ENCODE measurements at regions not wholly inside any gene's neighbourhood (a gene's known extent, or its start where the extent isn't known, plus 50 kb on each side); places are given as distances from the start of the nearest gene placed in this dataset.

- Mint-ChIP-seq H3K36me3 (ENCODE audit: low read depth) (no peaks in the 10 kb centered on the region), H3K4me1 (no peaks in the 10 kb centered on the region), H3K27ac (no peak overlapping the region), H3K27me3 (ENCODE audit: insufficient read depth) (no peaks in the 10 kb centered on the region), H3K4me3 (no peak overlapping the region), H3K9me3 (no peaks in the 10 kb centered on the region)
- no peaks in the 10 kb centered on the region for H3K9me3 ChIP-seq (ENCODE audit: control insufficient read depth, low read length)
- no peaks in the 10 kb centered on the region for H3K27me3 ChIP-seq (ENCODE audit: control insufficient read depth, insufficient read depth, low read length, poor library complexity, severe bottlenecking)
- WGBS, 2 experiments (ENCODE audit: insufficient coverage in 1 of 2, insufficient read length in 1 of 2), result 88 to 94% methylated on average over 16 to 26 of the region's 26 CpGs
- H3K4me3 ChIP-seq (ENCODE audit: low read length), result no peak overlapping the region
- no peak overlapping the region for H3K9ac ChIP-seq (ENCODE audit: extremely low read depth, low read length, poor library complexity, severe bottlenecking)
- no peaks in the 10 kb centered on the region for H3K4me1 ChIP-seq (ENCODE audit: control insufficient read depth, insufficient read depth, low read length)
- no peaks in the 10 kb centered on the region for H3K36me3 ChIP-seq (ENCODE audit: control insufficient read depth, insufficient read depth, low read length)
- H3K27ac ChIP-seq (ENCODE audit: low read depth, low read length), result no peak overlapping the region
- peak; percentile 39 for TF ChIP-seq CTCF (conservative IDR thresholded peaks at IDR 0.05)
- peak; percentile 61 for DNase-seq
Measured at GRCh38 chr14:98162856-98163805, 1108.9 kb downstream of the BCL11B start.

DNA sequence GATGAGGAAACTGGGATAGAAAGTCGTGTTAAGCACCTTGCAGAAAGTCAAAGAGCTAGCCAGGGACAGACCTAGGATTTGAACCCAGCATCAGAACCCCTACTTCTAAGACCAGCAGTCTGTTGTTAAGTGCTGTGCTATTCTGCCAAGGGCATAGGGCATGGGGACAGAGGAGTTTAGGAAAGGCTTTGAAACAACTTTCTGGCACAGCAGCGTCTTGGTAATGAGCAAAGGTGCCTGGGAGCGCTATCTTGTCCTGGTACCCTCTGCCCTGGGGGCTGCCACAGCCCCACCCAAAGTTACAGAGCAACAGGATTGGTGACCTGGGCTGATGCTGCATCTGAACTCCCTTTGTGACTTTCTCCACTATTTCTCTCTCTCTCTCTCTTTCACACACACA lies 1108.1 kb downstream of the BCL11B start:
- no peaks in the 10 kb centered on the region for H3K9me3 Mint-ChIP-seq

GRCh38 chr14:98165976-98166375 lies 1106.0 kb downstream of the BCL11B start:
- no peak for DNase-seq
- Mint-ChIP-seq H3K27ac (no peak overlapping the region), H3K4me1 (peaks cover 5% of the 10 kb centered on the region), H3K4me3 (no peak overlapping the region), H3K9me3 (no peaks in the 10 kb centered on the region), H3K27me3 (ENCODE audit: insufficient read depth) (peaks cover 3% of the 10 kb centered on the region), H3K36me3 (ENCODE audit: low read depth) (no peaks in the 10 kb centered on the region)
- H3K36me3 ChIP-seq (ENCODE audit: control insufficient read depth, insufficient read depth, low read length), result no peaks in the 10 kb centered on the region
- no peak overlapping the region for H3K4me3 ChIP-seq (ENCODE audit: low read length)
- H3K27ac ChIP-seq (ENCODE audit: low read depth, low read length), result no peak overlapping the region
- no peak for TF ChIP-seq CTCF (conservative IDR thresholded peaks at IDR 0.05)
- no peak overlapping the region for H3K9ac ChIP-seq (ENCODE audit: extremely low read depth, low read length, poor library complexity, severe bottlenecking)
- H3K9me3 ChIP-seq (ENCODE audit: control insufficient read depth, low read length), result no peaks in the 10 kb centered on the region
- no peaks in the 10 kb centered on the region for H3K4me1 ChIP-seq (ENCODE audit: control insufficient read depth, insufficient read depth, low read length)
- WGBS, 2 experiments (ENCODE audit: insufficient coverage in 1 of 2, insufficient read length in 1 of 2), result 95 to 97% methylated on average over 6 to 9 of the region's 9 CpGs
- no peaks in the 10 kb centered on the region for H3K27me3 ChIP-seq (ENCODE audit: control insufficient read depth, insufficient read depth, low read length, poor library complexity, severe bottlenecking)

More for the DNA sequence above, 1108.1 kb downstream of the BCL11B start:
- Histone ChIP-seq H3K36me3 (ENCODE audit: control insufficient read depth, insufficient read depth, low read length) (no peaks in the 10 kb centered on the region), H3K27ac (ENCODE audit: low read depth, low read length) (no peak overlapping the region), H3K4me1 (ENCODE audit: control insufficient read depth, insufficient read depth, low read length) (no peaks in the 10 kb centered on the region), H3K4me3 (ENCODE audit: low read length) (no peak overlapping the region), H3K27me3 (ENCODE audit: control insufficient read depth, insufficient read depth, low read length, poor library complexity, severe bottlenecking) (no peaks in the 10 kb centered on the region), H3K9ac (ENCODE audit: extremely low read depth, low read length, poor library complexity, severe bottlenecking) (no peak overlapping the region), H3K9me3 (ENCODE audit: control insufficient read depth, low read length) (no peaks in the 10 kb centered on the region)
- Mint-ChIP-seq H3K4me3 (no peak overlapping the region), H3K27ac (no peak overlapping the region), H3K36me3 (ENCODE audit: low read depth) (no peaks in the 10 kb centered on the region), H3K27me3 (ENCODE audit: insufficient read depth) (peaks cover 3% of the 10 kb centered on the region), H3K4me1 (no peaks in the 10 kb centered on the region)
- TF ChIP-seq CTCF (conservative IDR thresholded peaks at IDR 0.05), result no peak
- no peak for DNase-seq
- WGBS, 2 experiments (ENCODE audit: insufficient coverage in 1 of 2, insufficient read length in 1 of 2), result 76% methylated on average over 3 of the region's 3 CpGs; no CpG with 5 or more reads in 1 of the 2 experiments

Measured in endodermal cell (in vitro differentiated cells).